GM12874 (cell line): ENCODE measurements at regions not wholly inside any gene's neighbourhood (a gene's known extent, or its start where the extent isn't known, plus 50 kb on each side); places are given as distances from the start of the nearest gene placed in this dataset.

ENCODE experiments used
- CTCF ChIP-seq: IDR thresholded peaks from 2 replicates; pipeline ENCODE4 v1.5.1; 2011; ENCODE audit warnings: low read depth, mild to moderate bottlenecking, control low read depth, low read length, moderate library complexity; ENCODE audit not compliant: insufficient read depth

- no peak for TF ChIP-seq CTCF
These were observed 98.1 kb upstream of the C1GALT1C1 start for GRCh38 chrX:120727911-120728310.

- no peak for TF ChIP-seq CTCF
These were observed 97.6 kb upstream of the C1GALT1C1 start for GRCh38 chrX:120727452-120727851.

GRCh38 chrX:120726294-120726693 lies 96.4 kb upstream of the C1GALT1C1 start:
- TF ChIP-seq CTCF: no peak

GRCh38 chrX:120725874-120726273 lies 96.0 kb upstream of the C1GALT1C1 start:
- no peak for TF ChIP-seq CTCF

GRCh38 chrX:120719622-120720021 lies 89.8 kb upstream of the C1GALT1C1 start:
- TF ChIP-seq CTCF: no peak

GRCh38 chrX:120718969-120719368 lies 89.1 kb upstream of the C1GALT1C1 start:
- TF ChIP-seq CTCF: no peak

GRCh38 chrX:120697053-120697452 lies 67.2 kb upstream of the C1GALT1C1 start:
- no peak for TF ChIP-seq CTCF

- TF ChIP-seq CTCF: no peak
These were observed 62.5 kb upstream of the C1GALT1C1 start for GRCh38 chrX:120692319-120692718.
